KBM-7 (cell line): ENCODE measurements at regions not wholly inside any gene's neighbourhood (a gene's known extent, or its start where the extent isn't known, plus 50 kb on each side); places are given as distances from the start of the nearest gene placed in this dataset.

ENCODE experiments used
- DNase-seq: peaks from one replicate; pipeline ENCODE4 v3.0.0-alpha.2; 2015
- in situ Hi-C: fragments of 300-500 bp; cut with MboI; formaldehyde crosslinking; loops from 2 replicates; pipeline ENCODE4 v1.14.3; 2020; ENCODE audit warnings: low sequenced_read_pairs, low pct_unique_long_range_greater_than_20kb, mixed read lengths

DNA sequence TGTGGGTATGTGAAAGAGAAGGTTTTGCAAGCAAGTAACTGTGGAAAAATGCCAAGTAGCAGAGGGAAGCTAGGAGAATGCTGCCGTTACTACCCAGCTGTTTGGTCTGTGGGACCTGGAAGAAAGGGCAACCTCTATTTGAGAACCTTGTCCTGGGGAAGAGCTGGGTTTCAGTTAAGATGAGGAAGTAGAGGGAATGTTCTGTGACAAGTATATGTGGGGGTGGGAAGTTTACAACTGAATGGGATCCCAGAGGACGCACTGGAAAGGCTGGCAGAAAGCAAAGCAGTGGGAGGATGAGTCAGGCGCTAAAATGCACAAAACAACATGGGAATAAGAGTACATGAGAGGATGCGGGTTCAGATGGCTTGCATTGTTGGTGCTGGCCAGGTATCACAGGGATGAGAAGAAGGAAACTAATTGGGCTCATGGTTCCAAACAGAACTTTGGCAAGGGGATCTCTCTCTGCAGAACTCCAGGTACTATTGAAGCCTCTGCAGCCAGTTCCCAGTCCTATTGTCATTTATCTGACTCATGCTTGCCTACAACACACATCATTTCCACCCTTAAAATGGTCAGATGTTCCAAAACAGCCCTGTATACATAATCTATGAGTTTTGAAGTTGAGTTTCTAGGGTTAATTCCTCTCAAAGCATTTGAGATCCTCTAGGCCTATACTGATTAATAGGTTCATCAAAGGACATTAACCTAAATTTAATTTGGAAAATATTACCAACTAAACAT, 88.5 kb upstream of the VAV3 start:
- in situ Hi-C loops: no loop called here
- peak; percentile 61 for DNase-seq

GRCh38 chr1:108051631-108052377, 86.8 kb upstream of the VAV3 start:
- no peak for DNase-seq
- in situ Hi-C loops: no loop called here

- peak; percentile 89 for DNase-seq
- in situ Hi-C loops: no loop called here
These were observed 86.1 kb upstream of the VAV3 start for GRCh38 chr1:108050911-108051629.

- peak; percentile 63 for DNase-seq
- in situ Hi-C loops: no loop called here
These were observed 85.2 kb upstream of the VAV3 start for GRCh38 chr1:108050158-108050557.

GRCh38 chr1:108049178-108049819, 84.3 kb upstream of the VAV3 start:
- in situ Hi-C loops: no loop called here
- DNase-seq: peak; percentile 66

GRCh38 chr1:108048301-108049177, 83.6 kb upstream of the VAV3 start:
- no peak for DNase-seq
- in situ Hi-C loops: no loop called here

- in situ Hi-C loops: no loop called here
- DNase-seq: no peak
These were observed 82.1 kb upstream of the VAV3 start for GRCh38 chr1:108047085-108047484.

DNA sequence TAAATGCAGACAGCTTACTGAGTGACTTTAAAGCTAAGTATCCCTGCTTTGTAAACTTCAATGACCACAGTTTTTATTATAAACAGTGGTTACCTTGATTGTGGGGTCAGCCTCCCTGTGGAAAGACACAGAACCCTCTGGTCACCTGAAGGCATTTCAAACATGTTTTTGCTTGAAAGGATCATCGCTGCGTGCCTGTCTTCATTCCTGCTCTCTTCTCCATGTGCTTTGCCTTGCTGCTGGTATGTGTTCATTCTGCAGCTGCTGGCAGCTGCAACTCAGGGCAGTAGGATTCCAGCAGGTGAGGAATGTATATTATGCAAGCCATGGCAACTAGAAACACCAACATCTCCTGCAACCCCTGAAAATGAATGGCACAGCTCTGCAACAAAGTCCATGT, 81.0 kb upstream of the VAV3 start:
- in situ Hi-C loops: no loop called here

GRCh38 chr1:108045460-108045859, 80.5 kb upstream of the VAV3 start:
- no peak for DNase-seq
- in situ Hi-C loops: no loop called here

More for the DNA sequence above, 81.0 kb upstream of the VAV3 start:
- no peak for DNase-seq

GRCh38 chr1:108044318-108044717, 79.3 kb upstream of the VAV3 start:
- no peak for DNase-seq
- in situ Hi-C loops: no loop called here

- in situ Hi-C loops: no loop called here
- DNase-seq: peak; percentile 85
These were observed 78.7 kb upstream of the VAV3 start for GRCh38 chr1:108043707-108044106.

- in situ Hi-C loops: no loop called here
- no peak for DNase-seq
These were observed 77.6 kb upstream of the VAV3 start for GRCh38 chr1:108042610-108043009.

- DNase-seq: peak; percentile 49
- in situ Hi-C loops: no loop called here
These were observed 76.6 kb upstream of the VAV3 start for GRCh38 chr1:108041360-108042142.

DNA sequence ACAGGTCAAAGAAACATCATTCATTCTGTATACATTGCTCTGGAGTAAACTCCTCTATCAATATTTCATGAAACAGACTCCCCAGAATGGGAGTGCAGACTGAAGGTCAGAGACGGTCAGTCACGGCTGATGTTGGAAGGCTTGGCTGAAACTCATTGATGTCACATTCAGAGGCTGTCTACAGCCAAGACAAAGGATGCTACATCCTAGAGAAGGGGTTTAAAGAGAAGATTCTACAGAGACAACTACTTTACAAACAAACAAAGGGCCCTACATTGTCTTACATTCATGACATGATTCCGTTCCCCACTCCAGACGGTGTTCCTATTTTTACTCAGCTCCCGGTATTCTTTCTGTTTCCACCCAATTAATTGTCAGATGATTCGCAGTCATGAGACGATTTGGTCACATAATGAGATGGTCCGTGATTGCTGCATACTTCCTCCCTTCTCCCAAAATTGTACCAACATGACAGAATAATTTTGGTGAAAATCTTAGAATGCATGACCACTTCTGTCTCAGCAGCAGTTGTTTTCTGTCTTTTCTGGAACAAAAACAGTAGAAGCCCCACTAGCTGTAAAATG, 73.8 kb upstream of the VAV3 start:
- in situ Hi-C loops: no loop called here
- DNase-seq: no peak

- DNase-seq: no peak
- in situ Hi-C loops: no loop called here
These were observed 72.0 kb upstream of the VAV3 start for GRCh38 chr1:108036796-108037562.

- DNase-seq: no peak
- in situ Hi-C loops: no loop called here
These were observed 69.4 kb upstream of the VAV3 start for GRCh38 chr1:108034396-108034795.

DNA sequence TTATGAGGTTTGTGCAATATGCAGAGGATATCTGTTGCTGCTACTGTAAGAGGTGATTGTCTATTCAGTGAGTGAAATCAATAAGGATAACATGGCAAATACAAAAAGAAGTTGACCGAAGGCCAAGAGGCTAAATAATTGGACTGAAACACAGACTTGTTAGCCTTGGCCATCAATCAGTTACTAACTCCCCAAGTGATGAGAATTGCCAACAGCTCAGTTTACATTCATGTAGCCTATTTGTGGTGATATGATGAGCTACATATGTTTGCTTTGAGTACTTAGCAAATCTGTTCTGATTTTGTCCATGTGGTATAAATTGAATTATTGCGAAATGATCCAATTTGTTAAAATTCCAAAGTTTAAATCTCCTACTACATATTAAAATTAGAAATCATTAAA, 68.6 kb upstream of the VAV3 start:
- DNase-seq: no peak
- in situ Hi-C loops: no loop called here
